ENCODE measurements at regions not wholly inside any gene's neighbourhood (a gene's known extent, or its start where the extent isn't known, plus 50 kb on each side); places are given as distances from the start of the nearest gene placed in this dataset.

DNA sequence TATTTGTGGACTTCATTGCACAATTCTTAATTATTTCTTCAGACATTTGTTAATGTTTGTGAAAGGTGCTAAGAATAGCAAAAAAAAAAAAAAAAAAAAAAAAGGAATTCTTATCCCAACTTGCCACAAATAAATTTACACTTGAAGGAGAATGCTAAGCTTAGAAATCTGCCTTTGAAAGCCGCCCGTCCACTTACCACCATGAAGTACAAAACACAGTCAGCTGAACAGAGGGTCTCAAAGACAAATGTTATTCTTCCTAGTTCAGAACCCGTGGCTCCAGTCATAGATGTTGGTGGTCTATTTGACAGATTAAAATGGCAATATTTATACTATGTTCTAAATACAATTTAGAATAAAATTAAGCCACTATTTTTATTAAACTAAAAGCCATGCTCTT is 141.2 kb downstream of the ELAPOR2 start:
- in situ Hi-C loops (cut with HindIII; ENCODE audit: low pct_unique_long_range_greater_than_20kb, low sequenced_read_pairs) (no loop called here), intact Hi-C loops (cut with micrococcal nuclease; ENCODE audit: unreplicated experiment) (no loop called here)
- ATAC-seq = no peak
- TF ChIP-seq TCF7L2 (IDR thresholded peaks at IDR 0.05; ENCODE audit: low read depth, low read length) (no peak), SIN3A (IDR thresholded peaks at IDR 0.05; ENCODE audit: borderline replicate concordance, insufficient read depth, low read depth, low read length) (no peak), POLR2AphosphoS5 (IDR thresholded peaks at IDR 0.05; ENCODE audit: low read depth, low read length) (no peak)
- TF ChIP-seq, protein P1, sequence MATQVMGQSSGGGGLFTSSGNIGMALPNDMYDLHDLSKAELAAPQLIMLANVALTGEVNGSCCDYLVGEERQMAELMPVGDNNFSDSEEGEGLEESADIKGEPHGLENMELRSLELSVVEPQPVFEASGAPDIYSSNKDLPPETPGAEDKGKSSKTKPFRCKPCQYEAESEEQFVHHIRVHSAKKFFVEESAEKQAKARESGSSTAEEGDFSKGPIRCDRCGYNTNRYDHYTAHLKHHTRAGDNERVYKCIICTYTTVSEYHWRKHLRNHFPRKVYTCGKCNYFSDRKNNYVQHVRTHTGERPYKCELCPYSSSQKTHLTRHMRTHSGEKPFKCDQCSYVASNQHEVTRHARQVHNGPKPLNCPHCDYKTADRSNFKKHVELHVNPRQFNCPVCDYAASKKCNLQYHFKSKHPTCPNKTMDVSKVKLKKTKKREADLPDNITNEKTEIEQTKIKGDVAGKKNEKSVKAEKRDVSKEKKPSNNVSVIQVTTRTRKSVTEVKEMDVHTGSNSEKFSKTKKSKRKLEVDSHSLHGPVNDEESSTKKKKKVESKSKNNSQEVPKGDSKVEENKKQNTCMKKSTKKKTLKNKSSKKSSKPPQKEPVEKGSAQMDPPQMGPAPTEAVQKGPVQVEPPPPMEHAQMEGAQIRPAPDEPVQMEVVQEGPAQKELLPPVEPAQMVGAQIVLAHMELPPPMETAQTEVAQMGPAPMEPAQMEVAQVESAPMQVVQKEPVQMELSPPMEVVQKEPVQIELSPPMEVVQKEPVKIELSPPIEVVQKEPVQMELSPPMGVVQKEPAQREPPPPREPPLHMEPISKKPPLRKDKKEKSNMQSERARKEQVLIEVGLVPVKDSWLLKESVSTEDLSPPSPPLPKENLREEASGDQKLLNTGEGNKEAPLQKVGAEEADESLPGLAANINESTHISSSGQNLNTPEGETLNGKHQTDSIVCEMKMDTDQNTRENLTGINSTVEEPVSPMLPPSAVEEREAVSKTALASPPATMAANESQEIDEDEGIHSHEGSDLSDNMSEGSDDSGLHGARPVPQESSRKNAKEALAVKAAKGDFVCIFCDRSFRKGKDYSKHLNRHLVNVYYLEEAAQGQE (IDR thresholded peaks at IDR 0.05; ENCODE audit: insufficient read depth in 1 of 2, low read depth in 2 of 2, low read length in 1 of 2) = no peak
- TF ChIP-seq, protein P2, sequence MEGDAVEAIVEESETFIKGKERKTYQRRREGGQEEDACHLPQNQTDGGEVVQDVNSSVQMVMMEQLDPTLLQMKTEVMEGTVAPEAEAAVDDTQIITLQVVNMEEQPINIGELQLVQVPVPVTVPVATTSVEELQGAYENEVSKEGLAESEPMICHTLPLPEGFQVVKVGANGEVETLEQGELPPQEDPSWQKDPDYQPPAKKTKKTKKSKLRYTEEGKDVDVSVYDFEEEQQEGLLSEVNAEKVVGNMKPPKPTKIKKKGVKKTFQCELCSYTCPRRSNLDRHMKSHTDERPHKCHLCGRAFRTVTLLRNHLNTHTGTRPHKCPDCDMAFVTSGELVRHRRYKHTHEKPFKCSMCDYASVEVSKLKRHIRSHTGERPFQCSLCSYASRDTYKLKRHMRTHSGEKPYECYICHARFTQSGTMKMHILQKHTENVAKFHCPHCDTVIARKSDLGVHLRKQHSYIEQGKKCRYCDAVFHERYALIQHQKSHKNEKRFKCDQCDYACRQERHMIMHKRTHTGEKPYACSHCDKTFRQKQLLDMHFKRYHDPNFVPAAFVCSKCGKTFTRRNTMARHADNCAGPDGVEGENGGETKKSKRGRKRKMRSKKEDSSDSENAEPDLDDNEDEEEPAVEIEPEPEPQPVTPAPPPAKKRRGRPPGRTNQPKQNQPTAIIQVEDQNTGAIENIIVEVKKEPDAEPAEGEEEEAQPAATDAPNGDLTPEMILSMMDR (IDR thresholded peaks at IDR 0.05) = no peak
- ChIA-PET POLR2A (interaction anchor here (0.5 kb wide), 1 partner anchor 234 kb away, joined by 5 read pairs; the partner anchor contains the start of gene DMTF1), CTCF (interaction anchor here (0.7 kb wide), 2 partner anchors 18 to 337 kb away, joined by 3 read pairs; no protein-coding TSS in a partner anchor)
- no peak overlapping the region for H3K27ac ChIP-seq (ENCODE audit: low read length)
- DNase-seq (ENCODE audit: low read depth, low spot score) = no peak
- H3K4me1 ChIP-seq (ENCODE audit: control insufficient read depth, insufficient read depth, low read length) = no peaks in the 10 kb centered on the region
- no TSS peak for BruUV-seq (replicated peaks)
- H3K36me3 ChIP-seq (ENCODE audit: control insufficient read depth, insufficient read depth, low read length) = no peaks in the 10 kb centered on the region
- H3K27me3 ChIP-seq (ENCODE audit: control insufficient read depth, insufficient read depth, low read length) = peaks cover 3% of the 10 kb centered on the region; the same call in 1 of the 2 replicates
- no peaks in the 10 kb centered on the region for H3K9me3 ChIP-seq (ENCODE audit: control insufficient read depth, insufficient read depth, low read depth, low read length)
- no peak overlapping the region for H3K4me3 ChIP-seq (ENCODE audit: low read depth in 2 of 2, low read length in 2 of 2)

DNA sequence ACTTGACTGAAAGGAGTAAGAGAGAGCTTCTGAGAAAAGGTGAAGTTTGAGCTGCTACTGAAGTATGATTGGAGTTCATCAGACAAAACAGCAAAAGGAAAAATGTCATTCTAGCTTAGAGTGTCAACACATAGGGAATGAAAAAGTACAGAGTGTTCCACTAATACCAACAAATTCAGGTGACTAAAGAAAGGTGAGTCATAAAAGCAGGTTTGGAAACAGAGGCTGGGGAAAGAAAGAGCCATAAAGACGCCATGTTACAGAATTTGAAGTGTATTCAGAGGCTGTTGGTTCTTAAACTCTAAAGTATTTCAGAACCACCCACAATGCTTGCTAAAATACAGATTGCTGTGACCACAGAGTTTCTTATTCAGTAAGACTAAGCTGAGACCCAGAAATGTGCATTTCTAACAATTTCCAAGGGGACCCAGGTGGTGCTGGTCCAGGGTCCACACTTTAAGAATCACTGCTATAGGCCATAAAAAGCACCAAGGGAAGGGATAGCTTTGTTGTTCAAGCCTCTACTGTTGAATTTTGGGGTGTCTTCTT is 143.1 kb downstream of the ELAPOR2 start:
- H3K4me1 ChIP-seq (ENCODE audit: control insufficient read depth, insufficient read depth, low read length) = no peaks in the 10 kb centered on the region
- CTCF ChIA-PET = no interaction called here
- no peaks in the 10 kb centered on the region for H3K36me3 ChIP-seq (ENCODE audit: control insufficient read depth, insufficient read depth, low read length)
- in situ Hi-C loops (cut with HindIII; ENCODE audit: low pct_unique_long_range_greater_than_20kb, low sequenced_read_pairs) = no loop called here
- peaks cover 3% of the 10 kb centered on the region for H3K27me3 ChIP-seq (ENCODE audit: control insufficient read depth, insufficient read depth, low read length)
- BruUV-seq (replicated peaks) = no TSS peak
- DNase-seq (ENCODE audit: low read depth, low spot score) (no peak), ATAC-seq (no peak)
- no peaks in the 10 kb centered on the region for H3K9me3 ChIP-seq (ENCODE audit: control insufficient read depth, insufficient read depth, low read depth, low read length)
- no peak overlapping the region for H3K4me3 ChIP-seq (ENCODE audit: low read depth in 2 of 2, low read length in 2 of 2)
- POLR2A ChIA-PET = no interaction called here
- TF ChIP-seq SIN3A (IDR thresholded peaks at IDR 0.05; ENCODE audit: borderline replicate concordance, insufficient read depth, low read depth, low read length) = no peak
- TF ChIP-seq, protein P1 (IDR thresholded peaks at IDR 0.05; ENCODE audit: insufficient read depth in 1 of 2, low read depth in 2 of 2, low read length in 1 of 2) = no peak
- TF ChIP-seq POLR2AphosphoS5 (IDR thresholded peaks at IDR 0.05; ENCODE audit: low read depth, low read length) = no peak
- TF ChIP-seq, protein P2 (IDR thresholded peaks at IDR 0.05) = no peak
- no peak for TF ChIP-seq TCF7L2 (IDR thresholded peaks at IDR 0.05; ENCODE audit: low read depth, low read length)
- intact Hi-C loops (cut with micrococcal nuclease; ENCODE audit: unreplicated experiment) = no loop called here
- no peak overlapping the region for H3K27ac ChIP-seq (ENCODE audit: low read length)

Measured in Panc1 (cell line).